ENCODE measurements at regions not wholly inside any gene's neighbourhood (a gene's known extent, or its start where the extent isn't known, plus 50 kb on each side); places are given as distances from the start of the nearest gene placed in this dataset.

DNA sequence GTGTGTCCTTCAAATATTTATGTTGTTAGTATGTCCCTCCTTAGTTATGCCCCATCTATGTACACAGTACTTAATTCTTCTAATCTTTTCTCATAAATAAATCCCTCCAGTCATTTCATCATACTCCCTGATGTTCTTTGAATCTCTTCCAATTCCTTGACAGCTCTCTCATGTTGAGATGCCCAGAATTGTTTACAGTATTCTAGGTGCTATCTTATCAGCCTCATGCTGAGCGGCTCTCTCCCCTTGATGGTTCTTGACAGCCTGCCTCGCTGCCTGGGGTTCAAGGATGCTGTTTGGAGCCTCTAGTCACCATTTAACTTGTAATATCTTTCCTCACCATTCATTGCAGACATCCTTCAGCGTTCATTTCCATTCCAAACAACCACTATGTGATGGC is 799.2 kb downstream of the BRINP1 start:
- no peak for TF ChIP-seq TAF1 (IDR thresholded peaks at IDR 0.05; ENCODE audit: low read depth, low read length)
- no peak for TF ChIP-seq POLR2A (IDR thresholded peaks at IDR 0.05; ENCODE audit: low read depth, low read length)
- no peak for TF ChIP-seq POLR2AphosphoS5 (IDR thresholded peaks at IDR 0.05; ENCODE audit: low read depth, low read length)
- TF ChIP-seq SPI1 (IDR thresholded peaks at IDR 0.05; ENCODE audit: low read depth, low read length), result no peak
- no peak for TF ChIP-seq PAX5 (IDR thresholded peaks at IDR 0.05; ENCODE audit: insufficient read depth, low read length, severe bottlenecking)

All from GM12891 (cell line).